OCI-LY7 (cell line): ENCODE measurements at regions not wholly inside any gene's neighbourhood (a gene's known extent, or its start where the extent isn't known, plus 50 kb on each side); places are given as distances from the start of the nearest gene placed in this dataset.

Experiments used
- BruUV-seq: library from RNA; stranded (reverse); fragments of 400-500 nt; replicated peaks from 2 replicates; lab custom pipeline; 2021; lab: Mats Ljungman, UMichigan
- CTCF ChIA-PET: fragments of 300-600 bp; sonication (Branson Sonifier 250); formaldehyde crosslinking; loops from one replicate; lab custom pipeline; 2022; ENCODE audit warnings: antibody characterized with exemption; ENCODE audit not compliant: unreplicated experiment; lab: Charles Lee
- POLR2A ChIA-PET: fragments of 300-600 bp; sonication (Branson Sonifier 250); formaldehyde crosslinking; loops from one replicate; lab custom pipeline; 2022; ENCODE audit warnings: antibody characterized with exemption; lab: Charles Lee
- DNase-seq: peaks from one replicate; pipeline ENCODE4 v3.0.0-alpha.2; 2015; ENCODE audit warnings: low spot score
- H2AFZ ChIP-seq: fragments of 200-600 bp; sonication (generic), shearing (Covaris generic); 2 replicates; pipeline ENCODE4 v1.6.1; 2014; ENCODE audit warnings: mild to moderate bottlenecking, antibody characterized with exemption, low read length, moderate library complexity
- H3K27ac ChIP-seq: fragments of 200-600 bp; sonication (generic); 2 replicates; pipeline ENCODE4 v1.5.1; 2014; ENCODE audit warnings: mixed run types, low read depth, mild to moderate bottlenecking, moderate library complexity, low read length, inconsistent platforms; ENCODE audit not compliant: poor library complexity, severe bottlenecking
- H3K36me3 ChIP-seq: fragments of 200-600 bp; sonication (generic); 2 replicates; pipeline ENCODE4 v1.6.1; 2014; ENCODE audit warnings: mild to moderate bottlenecking, antibody characterized with exemption, low read length, moderate library complexity, mixed read lengths; ENCODE audit not compliant: insufficient read depth
- H3K4me1 ChIP-seq: fragments of 200-600 bp; sonication (generic); 2 replicates; pipeline ENCODE4 v1.5.1; 2014; ENCODE audit warnings: mild to moderate bottlenecking, low read length; ENCODE audit not compliant: insufficient read depth, poor library complexity, severe bottlenecking
- H3K4me2 ChIP-seq: fragments of 200-600 bp; sonication (generic); 2 replicates; pipeline ENCODE4 v1.6.1; 2014; ENCODE audit warnings: mild to moderate bottlenecking, low read length
- H3K4me3 ChIP-seq: fragments of 200-600 bp; sonication (generic); 2 replicates; pipeline ENCODE4 v1.5.1; 2014; ENCODE audit warnings: mild to moderate bottlenecking, low read depth, low read length; ENCODE audit not compliant: poor library complexity, severe bottlenecking
- H3K79me2 ChIP-seq: fragments of 200-600 bp; sonication (generic); 2 replicates; pipeline ENCODE4 v1.6.1; 2016; ENCODE audit warnings: low read depth, mild to moderate bottlenecking, low read length, moderate library complexity, mixed read lengths; ENCODE audit not compliant: insufficient read depth
- H3K9me2 ChIP-seq: fragments of 200-600 bp; sonication (generic); 2 replicates; pipeline ENCODE4 v1.6.1; 2016; ENCODE audit warnings: mild to moderate bottlenecking, low read length, mixed read lengths; ENCODE audit not compliant: insufficient read depth
- H3K9me3 ChIP-seq: fragments of 200-600 bp; sonication (generic); 2 replicates; pipeline ENCODE4 v1.6.1; 2014; ENCODE audit warnings: mild to moderate bottlenecking, mixed run types, low read length, mixed read lengths
- H4K20me1 ChIP-seq: fragments of 200-600 bp; sonication (generic); 2 replicates; pipeline ENCODE4 v1.6.1; 2014; ENCODE audit warnings: mild to moderate bottlenecking, antibody characterized with exemption, low read length, moderate library complexity, mixed read lengths; ENCODE audit not compliant: insufficient read depth
- EZH2phosphoT487 ChIP-seq: fragments of 200-600 bp; sonication (generic); IDR thresholded peaks from 2 replicates; pipeline ENCODE4 v1.6.1; 2018; ENCODE audit warnings: low read depth, borderline replicate concordance, mild to moderate bottlenecking, mixed run types, antibody characterized with exemption, low read length, moderate library complexity, mixed read lengths
- intact Hi-C: fragments of 100-400 bp; cut with micrococcal nuclease; formaldehyde crosslinking; loops from one replicate; pipeline ENCODE4 v1.10.0; 2022; ENCODE audit not compliant: unreplicated experiment
- TF ChIP-seq, protein P1 (sequence below): fragments of 200-600 bp; sonication (generic); conservative IDR thresholded peaks from 2 replicates; pipeline ENCODE4 v1.5.1; 2014; ENCODE audit warnings: mild to moderate bottlenecking, antibody characterized with exemption, low read length, moderate library complexity, mixed read lengths

DNA sequence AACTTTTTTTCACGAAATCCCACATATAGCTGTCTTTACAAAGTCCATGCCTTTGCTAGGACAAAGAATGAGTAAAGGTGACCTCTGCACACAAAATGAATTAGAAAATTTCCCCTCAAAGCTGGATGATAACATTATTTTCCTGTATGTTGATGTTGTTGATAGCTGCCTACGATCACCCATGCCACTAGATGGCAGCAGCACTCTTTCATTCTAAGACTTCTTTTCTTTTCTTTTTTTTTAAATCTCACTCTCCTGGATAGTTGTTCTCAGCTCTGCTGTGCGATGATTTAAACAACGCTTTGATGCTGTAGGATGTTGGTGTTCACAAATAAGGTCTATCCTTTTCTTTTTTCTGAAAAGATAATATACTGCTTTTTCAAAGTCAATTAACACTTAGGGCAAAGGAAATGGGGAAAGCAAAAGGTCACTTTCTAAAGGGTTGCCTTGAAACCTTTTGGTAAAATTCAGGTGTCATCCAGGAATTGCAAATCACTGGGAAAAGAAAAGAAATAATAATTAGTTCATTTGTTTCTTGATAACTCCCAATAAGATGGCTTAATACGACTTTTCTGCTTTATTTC is 266.8 kb downstream of the C4orf33 start:
- intact Hi-C loops = loop anchor here (1.0 kb wide), 1 partner anchor 279 kb away; no protein-coding TSS in a partner anchor
- Histone ChIP-seq H3K4me2 (no peak overlapping the region), H3K36me3 (no peaks in the 10 kb centered on the region), H4K20me1 (no peaks in the 10 kb centered on the region), H3K9me2 (no peaks in the 10 kb centered on the region), H3K4me1 (no peaks in the 10 kb centered on the region), H3K4me3 (no peak overlapping the region), H3K9me3 (no peaks in the 10 kb centered on the region), H3K79me2 (no peaks in the 10 kb centered on the region), H2AFZ (no peak overlapping the region), H3K27ac (no peak overlapping the region)
- POLR2A ChIA-PET = interaction anchor here (0.8 to 1.7 kb wide), 3 partner anchors 10 to 224 kb away, joined by 3 read pairs; no protein-coding TSS in a partner anchor
- CTCF ChIA-PET = interaction anchor here (1.1 kb wide), 1 partner anchor 279 kb away, joined by 5 read pairs; no protein-coding TSS in a partner anchor
- TF ChIP-seq EZH2phosphoT487 = no peak
- TF ChIP-seq, protein P1, sequence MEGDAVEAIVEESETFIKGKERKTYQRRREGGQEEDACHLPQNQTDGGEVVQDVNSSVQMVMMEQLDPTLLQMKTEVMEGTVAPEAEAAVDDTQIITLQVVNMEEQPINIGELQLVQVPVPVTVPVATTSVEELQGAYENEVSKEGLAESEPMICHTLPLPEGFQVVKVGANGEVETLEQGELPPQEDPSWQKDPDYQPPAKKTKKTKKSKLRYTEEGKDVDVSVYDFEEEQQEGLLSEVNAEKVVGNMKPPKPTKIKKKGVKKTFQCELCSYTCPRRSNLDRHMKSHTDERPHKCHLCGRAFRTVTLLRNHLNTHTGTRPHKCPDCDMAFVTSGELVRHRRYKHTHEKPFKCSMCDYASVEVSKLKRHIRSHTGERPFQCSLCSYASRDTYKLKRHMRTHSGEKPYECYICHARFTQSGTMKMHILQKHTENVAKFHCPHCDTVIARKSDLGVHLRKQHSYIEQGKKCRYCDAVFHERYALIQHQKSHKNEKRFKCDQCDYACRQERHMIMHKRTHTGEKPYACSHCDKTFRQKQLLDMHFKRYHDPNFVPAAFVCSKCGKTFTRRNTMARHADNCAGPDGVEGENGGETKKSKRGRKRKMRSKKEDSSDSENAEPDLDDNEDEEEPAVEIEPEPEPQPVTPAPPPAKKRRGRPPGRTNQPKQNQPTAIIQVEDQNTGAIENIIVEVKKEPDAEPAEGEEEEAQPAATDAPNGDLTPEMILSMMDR = peak; percentile 95
- DNase-seq = peak; percentile 69
- BruUV-seq = no TSS peak

DNA sequence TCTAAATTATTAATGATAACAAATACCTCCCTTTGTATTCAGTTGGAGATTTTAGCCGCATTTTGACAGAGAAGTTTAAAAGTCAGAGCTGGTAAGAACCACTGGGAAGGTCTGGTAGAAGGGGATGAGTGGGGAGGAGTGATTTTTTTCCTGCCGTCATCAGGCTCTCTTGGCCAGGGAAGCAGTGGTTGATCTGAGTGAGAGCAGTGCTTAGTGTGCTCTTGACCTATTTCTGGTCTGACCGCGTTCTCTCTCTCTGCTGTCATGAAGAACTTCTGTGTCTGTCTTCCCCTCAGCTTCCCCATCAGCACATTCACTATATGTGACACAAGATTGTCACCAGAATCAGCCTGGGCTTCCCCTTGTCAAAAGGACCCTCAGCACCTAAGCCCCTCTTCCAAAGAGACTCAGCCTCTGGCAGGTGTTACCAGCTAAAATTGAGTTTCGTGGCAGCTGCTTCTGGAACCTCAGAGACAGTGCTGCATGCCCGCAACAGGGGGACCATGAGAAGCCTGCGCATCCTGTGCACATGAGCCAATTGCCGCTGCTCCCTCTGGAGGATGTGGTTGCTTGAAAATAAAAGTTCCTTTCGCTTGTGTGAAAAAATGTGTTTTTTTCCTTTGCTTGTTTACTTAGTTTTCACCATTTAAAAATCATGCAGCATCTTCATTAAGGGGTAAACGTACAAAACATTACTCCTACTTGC is 268.9 kb downstream of the C4orf33 start:
- no peak for DNase-seq
- Histone ChIP-seq H3K36me3 (no peaks in the 10 kb centered on the region), H2AFZ (no peak overlapping the region), H3K4me3 (no peak overlapping the region), H3K4me1 (no peaks in the 10 kb centered on the region), H3K9me2 (no peaks in the 10 kb centered on the region), H3K4me2 (no peak overlapping the region), H3K27ac (no peak overlapping the region), H3K79me2 (no peaks in the 10 kb centered on the region), H3K9me3 (no peaks in the 10 kb centered on the region), H4K20me1 (no peaks in the 10 kb centered on the region)
- CTCF ChIA-PET = no interaction called here
- BruUV-seq = no TSS peak
- intact Hi-C loops = no loop called here
- POLR2A ChIA-PET = no interaction called here
- no peak for TF ChIP-seq EZH2phosphoT487

DNA sequence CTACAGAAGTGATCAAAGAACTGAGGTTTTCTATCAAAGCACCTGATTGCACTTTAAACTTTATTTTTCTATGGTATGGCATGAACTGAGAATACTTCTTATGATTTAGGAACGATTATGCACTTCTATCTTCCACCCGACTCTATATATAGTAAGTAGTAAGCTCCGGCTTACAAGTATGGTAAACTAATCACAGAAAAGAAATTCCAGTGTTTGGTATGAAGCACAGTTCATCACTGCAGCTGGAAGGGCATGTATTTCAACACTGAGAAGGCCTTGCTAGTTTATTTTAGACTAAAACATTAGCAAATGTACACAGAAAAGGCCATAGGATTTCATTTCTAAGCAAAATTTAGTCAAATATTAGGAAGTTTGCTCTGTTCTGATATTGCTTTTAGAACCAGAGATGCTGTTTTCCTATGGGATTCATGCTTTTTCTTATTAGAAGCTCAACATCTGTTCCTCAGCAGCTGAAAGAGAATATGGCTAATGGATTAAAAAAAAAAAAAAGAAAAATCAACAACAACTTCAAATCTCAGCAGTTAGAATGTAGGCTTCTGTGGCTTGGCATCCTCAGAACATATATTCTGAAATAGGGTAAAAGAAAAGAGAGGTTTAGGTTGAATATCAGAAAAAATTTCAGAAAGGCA is 273.5 kb downstream of the C4orf33 start:
- BruUV-seq = no TSS peak
- Histone ChIP-seq H3K9me3 (no peaks in the 10 kb centered on the region), H3K4me2 (no peak overlapping the region), H3K4me3 (no peak overlapping the region), H3K27ac (no peak overlapping the region), H2AFZ (no peak overlapping the region), H3K9me2 (no peaks in the 10 kb centered on the region), H3K36me3 (no peaks in the 10 kb centered on the region), H3K79me2 (no peaks in the 10 kb centered on the region), H4K20me1 (no peaks in the 10 kb centered on the region), H3K4me1 (no peaks in the 10 kb centered on the region)
- TF ChIP-seq, protein P1 = no peak
- no peak for TF ChIP-seq EZH2phosphoT487
- intact Hi-C loops = no loop called here
- DNase-seq = no peak
- ChIA-PET CTCF (interaction anchor here (1.0 kb wide), 1 partner anchor 153 kb away, joined by 3 read pairs; no protein-coding TSS in a partner anchor), POLR2A (no interaction called here)
